ELF-1 (cell line): ENCODE measurements at regions not wholly inside any gene's neighbourhood (a gene's known extent, or its start where the extent isn't known, plus 50 kb on each side); places are given as distances from the start of the nearest gene placed in this dataset.

Experiments
- DNase-seq: peaks from one replicate; pipeline ENCODE4 v3.0.0-alpha.2; 2016; ENCODE audit warnings: low read depth, low spot score

GRCh38 chr10:63708421-63708820, 187.2 kb downstream of the REEP3 start:
- no peak for DNase-seq

- no peak for DNase-seq
Observed at GRCh38 chr10:63710703-63711102, 189.5 kb downstream of the REEP3 start.

- no peak for DNase-seq
Observed at GRCh38 chr10:63711361-63711760, 190.2 kb downstream of the REEP3 start.

- peak; percentile 33 for DNase-seq
Observed at GRCh38 chr10:63711867-63712716, 190.9 kb downstream of the REEP3 start.

- no peak for DNase-seq
Observed at GRCh38 chr10:63712717-63713115, 191.5 kb downstream of the REEP3 start.

GRCh38 chr10:63713191-63714144, 192.3 kb downstream of the REEP3 start:
- DNase-seq: peak; percentile 97

GRCh38 chr10:63716016-63716580, 194.9 kb downstream of the REEP3 start:
- no peak for DNase-seq

- DNase-seq: no peak
Observed at GRCh38 chr10:63717027-63717715, 196.0 kb downstream of the REEP3 start.

GRCh38 chr10:63718006-63718405, 196.8 kb downstream of the REEP3 start:
- no peak for DNase-seq

- no peak for DNase-seq
Observed at GRCh38 chr10:63718421-63718820, 197.2 kb downstream of the REEP3 start.

- DNase-seq: no peak
Observed at GRCh38 chr10:63719226-63719856, 198.1 kb downstream of the REEP3 start.

- DNase-seq: peak; percentile 60
Observed at GRCh38 chr10:63720072-63720537, 198.9 kb downstream of the REEP3 start.

- no peak for DNase-seq
Observed at GRCh38 chr10:63720676-63721075, 199.5 kb downstream of the REEP3 start.

- peak; percentile 56 for DNase-seq
Observed at GRCh38 chr10:63722537-63722936, 201.3 kb downstream of the REEP3 start.

GRCh38 chr10:63723320-63723719, 202.1 kb downstream of the REEP3 start:
- DNase-seq: no peak

GRCh38 chr10:63723741-63724140, 202.5 kb downstream of the REEP3 start:
- no peak for DNase-seq

- no peak for DNase-seq
Observed at GRCh38 chr10:63724922-63725321, 203.7 kb downstream of the REEP3 start.

- DNase-seq: no peak
Observed at GRCh38 chr10:63726867-63727266, 205.7 kb downstream of the REEP3 start.

- no peak for DNase-seq
Observed at GRCh38 chr10:63727636-63728035, 206.4 kb downstream of the REEP3 start.

- DNase-seq: no peak
Observed at GRCh38 chr10:63735305-63735704, 214.1 kb downstream of the REEP3 start.

- peak; percentile 58 for DNase-seq
Observed at GRCh38 chr10:63738410-63738809, 217.2 kb downstream of the REEP3 start.
